RWPE2 (cell line): ENCODE measurements at regions not wholly inside any gene's neighbourhood (a gene's known extent, or its start where the extent isn't known, plus 50 kb on each side); places are given as distances from the start of the nearest gene placed in this dataset.
"Not testable (repeated sequence)": the region's sequence is repeated elsewhere in the genome, so short reads cannot be mapped to it uniquely, and the experiment has no call there.

Experiments
- ATAC-seq: fragments of 200-7000 bp; cut with Tn5 transposase; 3 replicates; pipeline ENCODE4 v1.9.1; 2021; ENCODE audit warnings: low read depth
- DNase-seq: peaks from one replicate; pipeline ENCODE4 v3.0.0-alpha.2; 2020; ENCODE audit warnings: low spot score
- H3K27ac ChIP-seq: fragments of 450-650 bp; 2 replicates; pipeline ENCODE4 v1.5.1; 2017; ENCODE audit warnings: mild to moderate bottlenecking; ENCODE audit not compliant: poor library complexity, severe bottlenecking
- H3K27me3 ChIP-seq: fragments of 250-450 bp; sonication (Bioruptor Pico); 2 replicates; pipeline ENCODE4 v1.5.1; 2021; ENCODE audit warnings: mild to moderate bottlenecking, moderate library complexity; ENCODE audit not compliant: insufficient read depth, poor library complexity, severe bottlenecking
- H3K36me3 ChIP-seq: fragments of 250-450 bp; sonication (Bioruptor Pico); 2 replicates; pipeline ENCODE4 v1.5.1; 2020; ENCODE audit warnings: low read depth, mild to moderate bottlenecking, moderate library complexity
- H3K4me1 ChIP-seq: fragments of 250-450 bp; sonication (Bioruptor Pico); 2 replicates; pipeline ENCODE4 v1.5.1; 2021; ENCODE audit warnings: mild to moderate bottlenecking, moderate library complexity; ENCODE audit not compliant: insufficient read depth, poor library complexity, severe bottlenecking
- H3K4me3 ChIP-seq: fragments of 250-450 bp; sonication (Bioruptor Pico); 2 replicates; pipeline ENCODE4 v1.5.1; 2021; ENCODE audit warnings: mild to moderate bottlenecking, moderate library complexity; ENCODE audit not compliant: severe bottlenecking
- H3K9me3 ChIP-seq: fragments of 250-450 bp; sonication (Bioruptor Pico); 2 replicates; pipeline ENCODE4 v1.5.1; 2021; ENCODE audit warnings: mild to moderate bottlenecking, moderate library complexity; ENCODE audit not compliant: severe bottlenecking

DNA sequence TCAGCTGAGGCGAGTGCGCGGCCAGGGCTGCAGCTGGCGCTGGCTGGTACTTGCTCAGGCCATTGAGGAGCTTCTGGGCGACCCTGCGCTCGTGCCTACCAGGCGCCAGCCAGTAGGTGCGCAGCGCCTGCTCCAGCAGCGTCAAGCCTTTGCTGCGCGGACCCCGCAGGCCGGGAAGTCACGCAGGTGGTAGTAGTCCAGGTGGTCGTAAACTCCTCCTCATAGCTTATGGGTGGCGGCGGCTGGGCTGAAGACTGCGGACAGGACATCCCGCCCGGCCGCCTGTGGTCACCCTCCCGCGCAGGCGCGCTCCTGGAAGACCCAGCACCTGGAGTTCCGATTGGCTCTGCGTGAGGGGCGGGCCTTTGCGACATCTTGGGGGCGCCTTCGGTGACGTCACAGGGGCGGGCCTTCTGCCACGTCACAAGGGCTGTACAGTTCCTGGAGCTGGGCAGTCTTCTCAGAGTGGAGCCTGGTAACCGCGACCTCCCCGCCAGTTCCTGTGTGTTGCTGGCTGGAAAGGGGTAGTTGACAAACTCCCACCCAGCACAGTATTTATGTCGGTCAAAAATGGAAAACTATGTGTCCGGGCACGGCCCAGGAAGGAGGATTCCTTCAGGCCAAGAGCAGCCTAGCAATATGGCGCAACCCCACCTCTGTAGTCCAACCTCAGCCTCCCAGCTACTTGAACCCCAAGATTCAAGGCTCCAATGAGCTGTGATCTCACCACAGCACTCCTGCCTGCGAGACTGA lies 102.2 kb upstream of the VKORC1L1 start:
- H3K4me1 ChIP-seq, H3K9me3 ChIP-seq, H3K27ac ChIP-seq, H3K36me3 ChIP-seq, H3K27me3 ChIP-seq: not testable (repeated sequence)
- ATAC-seq (peak; percentile 96), DNase-seq (peak; percentile 90)
- peak overlapping the region; percentile 53 for H3K4me3 ChIP-seq

DNA sequence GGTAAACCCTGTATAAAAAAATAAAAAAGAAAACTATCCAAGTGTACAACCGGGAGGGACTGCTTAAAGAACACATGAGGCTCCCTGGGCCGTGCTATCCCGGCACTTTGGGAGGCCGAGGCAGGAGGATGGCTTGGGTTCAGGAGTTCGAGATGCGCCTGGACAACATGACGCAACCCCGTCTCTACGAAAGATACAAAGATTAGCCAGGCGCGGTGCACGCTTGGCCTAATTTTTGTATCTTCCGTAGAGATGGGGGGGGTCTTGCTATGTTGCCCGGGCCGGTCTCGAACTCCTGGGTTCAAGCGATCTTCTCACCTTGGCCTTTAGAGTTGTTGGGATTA lies 101.7 kb upstream of the VKORC1L1 start:
- not testable (repeated sequence) for H3K27ac ChIP-seq

GRCh38 chr7:65776677-65777076 lies 96.2 kb upstream of the VKORC1L1 start:
- H3K9me3 ChIP-seq, H3K4me1 ChIP-seq, H3K4me3 ChIP-seq, DNase-seq, H3K36me3 ChIP-seq, ATAC-seq, H3K27ac ChIP-seq, H3K27me3 ChIP-seq: not testable (repeated sequence)

More for the DNA sequence above, 101.7 kb upstream of the VKORC1L1 start:
- not testable (repeated sequence) for H3K36me3 ChIP-seq, ATAC-seq, H3K9me3 ChIP-seq, H3K4me1 ChIP-seq, DNase-seq, H3K27me3 ChIP-seq
- peak overlapping the region; percentile 53 for H3K4me3 ChIP-seq

GRCh38 chr7:65789943-65790342 lies 82.9 kb upstream of the VKORC1L1 start:
- not testable (repeated sequence) for H3K36me3 ChIP-seq, H3K4me3 ChIP-seq, H3K27ac ChIP-seq, DNase-seq, H3K9me3 ChIP-seq, ATAC-seq, H3K27me3 ChIP-seq, H3K4me1 ChIP-seq

DNA sequence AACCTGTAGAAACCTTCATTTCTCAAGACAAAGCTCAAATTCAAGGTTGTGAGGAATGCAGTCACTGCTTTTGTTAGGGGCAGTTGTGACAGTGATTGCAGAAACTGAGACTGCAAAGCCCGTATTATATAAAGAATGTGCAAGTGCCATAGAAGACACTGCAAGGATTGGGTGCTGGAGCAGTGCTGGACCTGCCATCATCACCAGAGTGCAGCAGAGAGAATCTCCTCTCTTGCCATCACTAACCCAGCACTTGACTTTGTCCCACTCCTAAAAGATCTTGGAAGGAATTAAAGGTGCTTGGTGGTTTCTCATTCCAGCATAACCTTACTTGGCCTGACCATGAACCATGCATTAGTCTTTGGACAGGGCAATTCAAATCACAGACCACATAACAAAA lies 81.1 kb upstream of the VKORC1L1 start:
- not testable (repeated sequence) for H3K4me3 ChIP-seq, H3K9me3 ChIP-seq, H3K4me1 ChIP-seq, H3K36me3 ChIP-seq, H3K27me3 ChIP-seq, H3K27ac ChIP-seq, DNase-seq, ATAC-seq

- DNase-seq, H3K4me1 ChIP-seq, H3K27me3 ChIP-seq, ATAC-seq, H3K36me3 ChIP-seq, H3K9me3 ChIP-seq, H3K4me3 ChIP-seq, H3K27ac ChIP-seq: not testable (repeated sequence)
Measured at GRCh38 chr7:65792726-65793125, 80.1 kb upstream of the VKORC1L1 start.

- DNase-seq, H3K4me3 ChIP-seq, H3K27ac ChIP-seq, H3K36me3 ChIP-seq, H3K27me3 ChIP-seq, H3K4me1 ChIP-seq, H3K9me3 ChIP-seq: not testable (repeated sequence)
- peak; percentile 60; the same call in 2 of the 3 replicates for ATAC-seq
Measured at GRCh38 chr7:65794671-65795391, 78.0 kb upstream of the VKORC1L1 start.

DNA sequence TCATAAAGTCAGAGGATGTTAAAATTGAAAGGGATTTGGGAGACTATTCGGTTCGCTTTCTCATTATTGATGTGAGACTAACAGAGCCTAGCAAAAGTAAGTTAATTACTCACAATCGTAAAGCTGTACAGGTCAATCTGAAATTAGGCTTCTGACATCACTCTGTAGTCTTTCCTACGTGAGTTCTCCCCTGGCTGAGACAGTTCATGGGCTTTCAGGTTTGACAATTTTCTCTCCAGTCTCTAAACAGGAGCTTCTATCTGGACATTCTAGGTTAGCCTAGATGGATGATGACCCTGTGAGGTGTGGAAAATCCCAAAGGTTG lies 77.5 kb upstream of the VKORC1L1 start:
- H3K9me3 ChIP-seq, H3K27me3 ChIP-seq, H3K4me3 ChIP-seq, ATAC-seq, H3K4me1 ChIP-seq, DNase-seq, H3K36me3 ChIP-seq, H3K27ac ChIP-seq: not testable (repeated sequence)
